Limb (tissue), 2 donors: ENCODE measurements at regions not wholly inside any gene's neighbourhood (a gene's known extent, or its start where the extent isn't known, plus 50 kb on each side); places are given as distances from the start of the nearest gene placed in this dataset.
"Not testable (repeated sequence)": the region's sequence is repeated elsewhere in the genome, so short reads cannot be mapped to it uniquely, and the experiment has no call there.

ENCODE experiments used
- DNase-seq, 2 donors: peaks; one replicate each; pipeline ENCODE4 v3.0.0-alpha.2; 2016; ENCODE audit errors: extremely low spot score in 2 of 2

- no peak for DNase-seq
Observed at GRCh38 chrX:1778817-1779216, 164.0 kb downstream of the ASMT start.

GRCh38 chrX:1779626-1780025 lies 164.8 kb downstream of the ASMT start:
- DNase-seq, result no peak

- no peak for DNase-seq
Observed at GRCh38 chrX:1781766-1782165, 166.9 kb downstream of the ASMT start.

- no peak for DNase-seq
Observed at GRCh38 chrX:1784773-1785172, 169.9 kb downstream of the ASMT start.

- no peak for DNase-seq
Observed at GRCh38 chrX:1788300-1788911, 173.5 kb downstream of the ASMT start.

GRCh38 chrX:1792636-1793035 lies 177.8 kb downstream of the ASMT start:
- DNase-seq, result no peak

- DNase-seq, result no peak
Observed at GRCh38 chrX:1794586-1794985, 179.7 kb downstream of the ASMT start.

GRCh38 chrX:1802912-1803311 lies 188.1 kb downstream of the ASMT start:
- DNase-seq, result no peak

- DNase-seq, result no peak
Observed at GRCh38 chrX:1803741-1804140, 188.9 kb downstream of the ASMT start.

GRCh38 chrX:1807301-1807731 lies 192.5 kb downstream of the ASMT start:
- DNase-seq, result no peak

- DNase-seq, result no peak
Observed at GRCh38 chrX:1809581-1809980, 194.7 kb downstream of the ASMT start.

- no peak for DNase-seq
Observed at GRCh38 chrX:1813809-1814208, 198.9 kb downstream of the ASMT start.

- DNase-seq, result peak in 1 of 2 donors; percentile 16
Observed at GRCh38 chrX:1815456-1816175, 200.8 kb downstream of the ASMT start.

GRCh38 chrX:1816387-1816982 lies 201.6 kb downstream of the ASMT start:
- DNase-seq, result not testable (repeated sequence)

GRCh38 chrX:1821846-1822245 lies 207.0 kb downstream of the ASMT start:
- no peak for DNase-seq

GRCh38 chrX:1824855-1825254 lies 210.0 kb downstream of the ASMT start:
- no peak for DNase-seq

- DNase-seq, result no peak
Observed at GRCh38 chrX:1833656-1834360, 218.9 kb downstream of the ASMT start.

- DNase-seq, result no peak
Observed at GRCh38 chrX:1835056-1835455, 220.2 kb downstream of the ASMT start.

GRCh38 chrX:1836683-1837082 lies 221.8 kb downstream of the ASMT start:
- DNase-seq, result no peak

GRCh38 chrX:1841746-1842145 lies 226.9 kb downstream of the ASMT start:
- no peak for DNase-seq

- not testable (repeated sequence) for DNase-seq
Observed at GRCh38 chrX:1847000-1847399, 232.1 kb downstream of the ASMT start.

GRCh38 chrX:1847790-1848189 lies 232.9 kb downstream of the ASMT start:
- DNase-seq, result not testable (repeated sequence)
